HEK293 (cell line): ENCODE measurements at regions not wholly inside any gene's neighbourhood (a gene's known extent, or its start where the extent isn't known, plus 50 kb on each side); places are given as distances from the start of the nearest gene placed in this dataset.

ENCODE experiments used
- CTCF ChIA-PET: fragments of 350-600 bp; formaldehyde crosslinking; extraction: SDS; loops from one replicate; lab custom pipeline; 2021; ENCODE audit warnings: antibody characterized with exemption; lab: Yijun Ruan, JAX
- POLR2A ChIA-PET: fragments of 300-600 bp; formaldehyde crosslinking; extraction: SDS; loops from one replicate; lab custom pipeline; 2020; ENCODE audit warnings: antibody characterized with exemption, inconsistent platforms; lab: Yijun Ruan, JAX
- H3K27ac ChIP-seq: fragments of 200-500 bp; sonication (Bioruptor generic); 2 replicates; pipeline ENCODE4 v1.5.1; 2014; ENCODE audit warnings: low read depth, low read length, control low read depth, inconsistent platforms; ENCODE audit errors: extremely low read depth
- H3K36me3 ChIP-seq, 2 experiments: fragments of 200-500 bp in 1 of 2; sonication (Bioruptor generic) in 1 of 2; 1 replicate in 1 of 2; 2 replicates in 1 of 2; pipeline ENCODE4 v1.5.1; 2014 to 2017; ENCODE audit warnings: inconsistent platforms in 2 of 2, low read length in 2 of 2; ENCODE audit not compliant: control insufficient read depth in 2 of 2, insufficient read depth in 1 of 2
- H3K4me1 ChIP-seq: fragments of 200-500 bp; sonication (Bioruptor generic); 2 replicates; pipeline ENCODE4 v1.5.1; 2014; ENCODE audit warnings: mild to moderate bottlenecking, low read length, inconsistent platforms; ENCODE audit not compliant: control insufficient read depth, insufficient read depth
- H3K4me3 ChIP-seq: 2 replicates; pipeline ENCODE4 v1.5.1; 2011; ENCODE audit warnings: low read depth, mild to moderate bottlenecking, control low read depth, low read length, moderate library complexity
- H3K9me3 ChIP-seq: fragments of 200-500 bp; sonication (Bioruptor generic); 2 replicates; pipeline ENCODE4 v1.5.1; 2014; ENCODE audit warnings: low read depth, low read length, inconsistent platforms; ENCODE audit not compliant: control insufficient read depth, insufficient read depth
- BCL11A ChIP-seq: fragments of 450-650 bp; formaldehyde crosslinking; IDR thresholded peaks from 2 replicates; pipeline ENCODE4 v1.5.1; 2016; ENCODE audit warnings: low read depth, missing biosample characterization, missing genetic modification characterization
- MEIS1 ChIP-seq: sonication (generic); formaldehyde crosslinking; IDR thresholded peaks from 2 replicates; pipeline ENCODE4 v1.8.1; 2022; ENCODE audit warnings: missing genetic modification reagents, mild to moderate bottlenecking, borderline replicate concordance
- PRDM10 ChIP-seq: fragments of 450-650 bp; formaldehyde crosslinking; IDR thresholded peaks from 2 replicates; pipeline ENCODE4 v1.5.1; 2016; ENCODE audit warnings: missing biosample characterization, missing genetic modification characterization
- RBAK ChIP-seq: fragments of 450-650 bp; formaldehyde crosslinking; IDR thresholded peaks from 2 replicates; pipeline ENCODE4 v1.5.1; 2016; ENCODE audit warnings: missing biosample characterization, missing genetic modification characterization
- SETDB1 ChIP-seq: IDR thresholded peaks from one replicate; pipeline ENCODE4 v1.6.1; 2017; ENCODE audit warnings: mild to moderate bottlenecking, low read length, moderate library complexity, mixed read lengths; ENCODE audit not compliant: insufficient read length
- ZBTB21 ChIP-seq: fragments of 450-650 bp; formaldehyde crosslinking; IDR thresholded peaks from 2 replicates; pipeline ENCODE4 v1.5.1; 2017; ENCODE audit warnings: missing biosample characterization, missing genetic modification characterization
- ZBTB6 ChIP-seq: fragments of 450-650 bp; formaldehyde crosslinking; IDR thresholded peaks from 2 replicates; pipeline ENCODE4 v1.5.1; 2017; ENCODE audit warnings: missing biosample characterization, missing genetic modification characterization
- ZNF202 ChIP-seq: fragments of 450-650 bp; formaldehyde crosslinking; IDR thresholded peaks from 2 replicates; pipeline ENCODE4 v1.5.1; 2016; ENCODE audit warnings: missing biosample characterization, missing genetic modification characterization, borderline replicate concordance
- ZNF214 ChIP-seq: fragments of 450-650 bp; formaldehyde crosslinking; IDR thresholded peaks from 2 replicates; pipeline ENCODE4 v1.5.1; 2017; ENCODE audit warnings: missing biosample characterization, mild to moderate bottlenecking, missing genetic modification characterization, borderline replicate concordance
- ZNF274 ChIP-seq, 2 experiments: fragments of 200-500 bp in 1 of 2; fragments of 450-650 bp in 1 of 2; sonication (Bioruptor generic) in 1 of 2; formaldehyde crosslinking in 1 of 2; IDR thresholded peaks; 2 replicates each; pipeline versions ENCODE4 v1.5.1 to v1.6.1; 2014 to 2016; ENCODE audit warnings: borderline replicate concordance in 1 of 2, inconsistent platforms in 1 of 2, low read length in 1 of 2, missing biosample characterization in 1 of 2, missing genetic modification characterization in 1 of 2
- ZNF280C ChIP-seq: fragments of 450-650 bp; formaldehyde crosslinking; IDR thresholded peaks from 2 replicates; pipeline ENCODE4 v1.5.1; 2016; ENCODE audit warnings: missing biosample characterization, missing genetic modification characterization
- ZNF280D ChIP-seq: fragments of 450-650 bp; formaldehyde crosslinking; IDR thresholded peaks from 2 replicates; pipeline ENCODE4 v1.5.1; 2016; ENCODE audit warnings: missing biosample characterization, missing genetic modification characterization
- ZNF362 ChIP-seq: fragments of 450-650 bp; formaldehyde crosslinking; IDR thresholded peaks from 2 replicates; pipeline ENCODE4 v1.5.1; 2016; ENCODE audit warnings: missing biosample characterization, missing genetic modification characterization
- ZNF596 ChIP-seq: fragments of 450-650 bp; IDR thresholded peaks from 2 replicates; pipeline ENCODE4 v1.5.0; 2018; ENCODE audit warnings: missing biosample characterization, mild to moderate bottlenecking, missing genetic modification characterization, moderate library complexity
- ZNF610 ChIP-seq: fragments of 450-650 bp; formaldehyde crosslinking; IDR thresholded peaks from 2 replicates; pipeline ENCODE4 v1.5.1; 2016; ENCODE audit warnings: missing biosample characterization, missing genetic modification characterization, borderline replicate concordance
- ZNF626 ChIP-seq: fragments of 450-650 bp; sonication (Bioruptor Pico); formaldehyde crosslinking; IDR thresholded peaks from 2 replicates; pipeline ENCODE4 v1.5.1; 2018; ENCODE audit warnings: missing biosample characterization, missing genetic modification characterization, inconsistent platforms
- ZNF692 ChIP-seq: fragments of 450-650 bp; formaldehyde crosslinking; IDR thresholded peaks from 2 replicates; pipeline ENCODE4 v1.5.1; 2016; ENCODE audit warnings: missing biosample characterization, missing genetic modification characterization
- ZNF843 ChIP-seq: fragments of 450-650 bp; formaldehyde crosslinking; IDR thresholded peaks from 2 replicates; pipeline ENCODE4 v1.5.1; 2016; ENCODE audit warnings: missing biosample characterization, missing genetic modification characterization

GRCh38 chr12:119258149-119258548 lies 76.4 kb upstream of the CCDC60 start:
- Histone ChIP-seq H3K4me3 (no peak overlapping the region), H3K4me1 (no peaks in the 10 kb centered on the region), H3K36me3 (no peaks in the 10 kb centered on the region), H3K27ac (no peak overlapping the region), H3K9me3 (no peaks in the 10 kb centered on the region)
- TF ChIP-seq SETDB1, result no peak
- no peak for TF ChIP-seq RBAK (tag by site-specific recombination)
- ChIA-PET POLR2A (no interaction called here), CTCF (no interaction called here)

- H3K9me3 ChIP-seq, result no peaks in the 10 kb centered on the region
- no peak for TF ChIP-seq PRDM10 (tag by site-specific recombination)
- no peak for TF ChIP-seq ZNF280D
- no peak for TF ChIP-seq ZNF692 (tag by site-specific recombination)
- TF ChIP-seq ZBTB6 (tag by site-specific recombination), result no peak
- TF ChIP-seq ZNF362, result no peak
- TF ChIP-seq ZNF214 (tag by site-specific recombination), result no peak
- no peak for TF ChIP-seq BCL11A (tag by site-specific recombination)
- TF ChIP-seq, all 188 proteins: peak for 0
- Histone ChIP-seq H3K4me3 (no peak overlapping the region), H3K36me3 (no peaks in the 10 kb centered on the region), H3K4me1 (no peaks in the 10 kb centered on the region), H3K27ac (no peak overlapping the region)
- ChIA-PET CTCF (no interaction called here), POLR2A (no interaction called here)
Observed at GRCh38 chr12:119258556-119258955, 76.0 kb upstream of the CCDC60 start.

GRCh38 chr12:119259484-119259883 lies 75.0 kb upstream of the CCDC60 start:
- Histone ChIP-seq H3K27ac (no peak overlapping the region), H3K9me3 (no peaks in the 10 kb centered on the region), H3K4me3 (no peak overlapping the region), H3K4me1 (no peaks in the 10 kb centered on the region), H3K36me3 (no peaks in the 10 kb centered on the region)
- ChIA-PET CTCF (interaction anchor here (0.6 kb wide), 1 partner anchor 1423 kb away, joined by 3 read pairs; no protein-coding TSS in a partner anchor), POLR2A (no interaction called here)
- TF ChIP-seq ZNF626 (tag by site-specific recombination) (no peak), ZNF610 (tag by site-specific recombination) (no peak), ZNF280C (tag by site-specific recombination) (no peak), ZNF274 (IDR thresholded peaks at IDR 0.05; ENCODE audit: low read length) (no peak), ZNF274 (tag by site-specific recombination; IDR thresholded peaks at IDR 0.05; ENCODE audit: borderline replicate concordance) (no peak), MEIS1 (no peak), ZNF596 (tag by site-specific recombination) (no peak), ZBTB21 (tag by site-specific recombination) (no peak), ZNF202 (no peak), ZNF843 (tag by site-specific recombination) (no peak)
